DOHH2 (cell line): ENCODE measurements at regions not wholly inside any gene's neighbourhood (a gene's known extent, or its start where the extent isn't known, plus 50 kb on each side); places are given as distances from the start of the nearest gene placed in this dataset.

Experiments used
- H3F3A ChIP-seq: fragments of 200-600 bp; sonication (generic), shearing (Covaris generic); 2 replicates; pipeline ENCODE4 v1.6.0; 2016; ENCODE audit warnings: antibody characterized with exemption, mild to moderate bottlenecking; ENCODE audit not compliant: control insufficient read depth, insufficient read depth
- H3K27ac ChIP-seq: fragments of 200-600 bp; sonication (generic); 2 replicates; pipeline ENCODE4 v1.5.1; 2014; ENCODE audit warnings: low read depth, mild to moderate bottlenecking, low read length, moderate library complexity
- H3K27me3 ChIP-seq: fragments of 200-600 bp; sonication (generic); 2 replicates; pipeline ENCODE4 v1.6.1; 2014; ENCODE audit warnings: mild to moderate bottlenecking, low read length, mixed read lengths; ENCODE audit not compliant: control insufficient read depth
- H3K36me3 ChIP-seq: fragments of 200-600 bp; sonication (generic); 2 replicates; pipeline ENCODE4 v1.6.1; 2014; ENCODE audit warnings: mild to moderate bottlenecking, low read length, moderate library complexity, mixed read lengths; ENCODE audit not compliant: control insufficient read depth
- H3K4me1 ChIP-seq: fragments of 200-600 bp; sonication (generic); 2 replicates; pipeline ENCODE4 v1.6.1; 2014; ENCODE audit warnings: mild to moderate bottlenecking, low read length, mixed read lengths; ENCODE audit not compliant: control insufficient read depth
- H3K4me2 ChIP-seq: fragments of 200-600 bp; sonication (generic); 2 replicates; pipeline ENCODE4 v1.6.0; 2014; ENCODE audit warnings: mild to moderate bottlenecking, low read length, moderate library complexity
- H3K4me3 ChIP-seq: fragments of 200-600 bp; sonication (generic); 2 replicates; pipeline ENCODE4 v1.5.1; 2014; ENCODE audit warnings: mild to moderate bottlenecking, low read length, mixed read lengths
- H3K79me2 ChIP-seq: fragments of 200-600 bp; sonication (generic); 2 replicates; pipeline ENCODE4 v1.6.1; 2014; ENCODE audit warnings: mild to moderate bottlenecking, low read length, mixed read lengths; ENCODE audit not compliant: control insufficient read depth
- H3K9me2 ChIP-seq: fragments of 200-600 bp; sonication (generic); replicated peaks from 2 replicates; pipeline ENCODE4 v1.6.1; 2014; ENCODE audit warnings: mild to moderate bottlenecking, low read length, mixed read lengths; ENCODE audit not compliant: control insufficient read depth
- H3K9me3 ChIP-seq: fragments of 200-600 bp; sonication (generic); 2 replicates; pipeline ENCODE4 v1.6.1; 2014; ENCODE audit warnings: antibody characterized with exemption, low read length, mixed read lengths; ENCODE audit not compliant: control insufficient read depth, insufficient read depth
- H4K20me1 ChIP-seq: fragments of 200-600 bp; sonication (generic); 2 replicates; pipeline ENCODE4 v1.6.0; 2014; ENCODE audit warnings: low read depth, mild to moderate bottlenecking, antibody characterized with exemption, low read length, moderate library complexity; ENCODE audit not compliant: control insufficient read depth, insufficient read depth
- CTCF ChIP-seq: fragments of 200-600 bp; sonication (generic); IDR thresholded peaks from one replicate; pipeline ENCODE4 v1.5.1; 2014; ENCODE audit warnings: antibody characterized with exemption, mild to moderate bottlenecking, low read depth, low read length; ENCODE audit not compliant: poor library complexity, severe bottlenecking
- EZH2phosphoT487 ChIP-seq: fragments of 200-600 bp; sonication (generic); IDR thresholded peaks from 2 replicates; pipeline ENCODE4 v1.6.1; 2017; ENCODE audit warnings: borderline replicate concordance, mild to moderate bottlenecking, antibody characterized with exemption, low read length, moderate library complexity, mixed read lengths

- TF ChIP-seq CTCF = no peak
Observed at GRCh38 chr5:126046318-126046717, 376.9 kb upstream of the GRAMD2B start.

GRCh38 chr5:126046846-126047571, 376.2 kb upstream of the GRAMD2B start:
- H3K9me3 ChIP-seq = no peaks in the 10 kb centered on the region
- no peaks in the 10 kb centered on the region for H3K36me3 ChIP-seq
- peaks cover 4% of the 10 kb centered on the region for H3K4me1 ChIP-seq
- H3K9me2 ChIP-seq = no peaks in the 10 kb centered on the region
- H3F3A ChIP-seq = no peaks in the 10 kb centered on the region
- no peak overlapping the region for H3K4me3 ChIP-seq
- H3K79me2 ChIP-seq = no peaks in the 10 kb centered on the region
- no peak for TF ChIP-seq CTCF
- TF ChIP-seq EZH2phosphoT487 = no peak
- no peaks in the 10 kb centered on the region for H4K20me1 ChIP-seq
- no peak overlapping the region for H3K4me2 ChIP-seq
- no peaks in the 10 kb centered on the region for H3K27me3 ChIP-seq
- no peak overlapping the region for H3K27ac ChIP-seq

More at GRCh38 chr5:126046318-126046717, 376.9 kb upstream of the GRAMD2B start:
- H3K9me2 ChIP-seq = no peaks in the 10 kb centered on the region
- H3K27me3 ChIP-seq = no peaks in the 10 kb centered on the region
- no peaks in the 10 kb centered on the region for H4K20me1 ChIP-seq
- no peak overlapping the region for H3K4me2 ChIP-seq
- no peaks in the 10 kb centered on the region for H3F3A ChIP-seq
- H3K4me3 ChIP-seq = no peak overlapping the region
- H3K79me2 ChIP-seq = no peaks in the 10 kb centered on the region
- no peaks in the 10 kb centered on the region for H3K36me3 ChIP-seq
- no peaks in the 10 kb centered on the region for H3K9me3 ChIP-seq
- peaks cover 4% of the 10 kb centered on the region for H3K4me1 ChIP-seq
- H3K27ac ChIP-seq = no peak overlapping the region

GRCh38 chr5:126052120-126052519, 371.1 kb upstream of the GRAMD2B start:
- Histone ChIP-seq H3K9me3 (no peaks in the 10 kb centered on the region), H3K9me2 (no peaks in the 10 kb centered on the region), H3K27me3 (no peaks in the 10 kb centered on the region), H4K20me1 (no peaks in the 10 kb centered on the region), H3K79me2 (no peaks in the 10 kb centered on the region), H3K27ac (no peak overlapping the region), H3K4me3 (no peak overlapping the region), H3K4me1 (peaks cover 4% of the 10 kb centered on the region), H3K36me3 (no peaks in the 10 kb centered on the region), H3F3A (no peaks in the 10 kb centered on the region), H3K4me2 (no peak overlapping the region)
- no peak for TF ChIP-seq EZH2phosphoT487
- TF ChIP-seq CTCF = no peak
